HG02571 (cell line): ENCODE measurements at regions not wholly inside any gene's neighbourhood (a gene's known extent, or its start where the extent isn't known, plus 50 kb on each side); places are given as distances from the start of the nearest gene placed in this dataset.

Experiments used
- ATAC-seq: cut with Tn5 transposase; IDR thresholded peaks from one replicate; pipeline ENCODE4 v1.9.1; 2021; ENCODE audit warnings: mild to moderate bottlenecking, moderate library complexity; ENCODE audit not compliant: unreplicated experiment

- no peak for ATAC-seq
Measured at GRCh38 chr17:68749349-68750207, 148.4 kb upstream of the FAM20A start.

GRCh38 chr17:68748381-68748780, 147.2 kb upstream of the FAM20A start:
- no peak for ATAC-seq

- ATAC-seq, result no peak
Measured at GRCh38 chr17:68740555-68741447, 139.6 kb upstream of the FAM20A start.

- no peak for ATAC-seq
Measured at GRCh38 chr17:68737761-68738443, 136.7 kb upstream of the FAM20A start.

- no peak for ATAC-seq
Measured at GRCh38 chr17:68734931-68735330, 133.8 kb upstream of the FAM20A start.

- no peak for ATAC-seq
Measured at GRCh38 chr17:68734187-68734900, 133.2 kb upstream of the FAM20A start.

GRCh38 chr17:68733241-68734176, 132.3 kb upstream of the FAM20A start:
- no peak for ATAC-seq

GRCh38 chr17:68732301-68732749, 131.2 kb upstream of the FAM20A start:
- no peak for ATAC-seq

GRCh38 chr17:68731465-68731864, 130.3 kb upstream of the FAM20A start:
- ATAC-seq, result no peak

GRCh38 chr17:68719431-68719830, 118.3 kb upstream of the FAM20A start:
- no peak for ATAC-seq

- ATAC-seq, result no peak
Measured at GRCh38 chr17:68718926-68719325, 117.8 kb upstream of the FAM20A start.

- ATAC-seq, result no peak
Measured at GRCh38 chr17:68718465-68718864, 117.3 kb upstream of the FAM20A start.

- ATAC-seq, result no peak
Measured at GRCh38 chr17:68714676-68715075, 113.5 kb upstream of the FAM20A start.

GRCh38 chr17:68711858-68712257, 110.7 kb upstream of the FAM20A start:
- no peak for ATAC-seq

- ATAC-seq, result no peak
Measured at GRCh38 chr17:68710976-68711375, 109.8 kb upstream of the FAM20A start.

GRCh38 chr17:68710035-68710780, 109.0 kb upstream of the FAM20A start:
- no peak for ATAC-seq

- no peak for ATAC-seq
Measured at GRCh38 chr17:68709461-68709860, 108.3 kb upstream of the FAM20A start.

- no peak for ATAC-seq
Measured at GRCh38 chr17:68707031-68707430, 105.9 kb upstream of the FAM20A start.
